ENCODE measurements at regions not wholly inside any gene's neighbourhood (a gene's known extent, or its start where the extent isn't known, plus 50 kb on each side); places are given as distances from the start of the nearest gene placed in this dataset.

DNA sequence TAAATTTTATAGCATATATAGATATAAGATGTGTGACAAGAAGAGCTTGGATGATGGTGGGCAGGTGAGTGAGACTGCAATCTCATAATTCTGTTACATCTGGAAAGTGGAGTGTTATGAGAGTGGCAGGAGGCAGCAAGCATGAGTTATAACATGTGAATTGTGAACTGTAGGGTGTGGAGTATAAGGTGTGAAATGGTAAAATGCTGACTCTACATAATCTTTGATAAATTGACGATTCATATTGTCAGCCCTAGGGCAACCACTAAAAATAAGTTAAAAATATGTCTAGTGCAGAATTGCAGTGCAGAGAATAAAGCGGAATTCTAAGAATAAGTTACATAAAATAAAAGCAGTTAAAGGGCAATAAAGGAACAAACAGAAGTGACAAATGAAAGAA lies 74.8 kb upstream of the AKR1E2 start:
- H3K27me3 Mint-ChIP-seq = peaks cover 4% of the 10 kb centered on the region

DNA sequence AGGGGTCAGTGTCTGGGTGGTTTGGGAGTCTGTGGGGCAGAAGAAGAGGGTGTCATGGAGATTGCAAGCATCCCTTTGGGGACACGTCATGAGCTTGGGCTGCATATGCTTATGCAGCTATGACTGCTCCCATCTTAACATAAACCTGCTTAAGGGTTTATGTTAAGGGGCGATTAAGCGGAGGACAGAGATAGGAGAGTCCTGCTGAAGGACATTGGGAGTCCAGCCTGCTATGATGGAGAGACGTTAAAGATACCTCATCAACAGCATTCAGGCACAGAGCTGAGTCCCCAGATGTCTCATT lies 76.8 kb upstream of the AKR1E2 start:
- Mint-ChIP-seq H3K27me3 (peaks cover 5% of the 10 kb centered on the region), H3K36me3 (ENCODE audit: low read depth) (no peaks in the 10 kb centered on the region), H3K9me3 (no peaks in the 10 kb centered on the region), H3K27ac (no peak overlapping the region), H3K4me1 (ENCODE audit: low read depth) (no peaks in the 10 kb centered on the region), H3K4me3 (no peak overlapping the region)
- intact Hi-C loops (cut with micrococcal nuclease) = no loop called here

More for the DNA sequence above, 74.8 kb upstream of the AKR1E2 start:
- Mint-ChIP-seq H3K27ac (no peak overlapping the region), H3K4me1 (ENCODE audit: low read depth) (no peaks in the 10 kb centered on the region), H3K4me3 (no peak overlapping the region), H3K9me3 (no peaks in the 10 kb centered on the region), H3K36me3 (ENCODE audit: low read depth) (no peaks in the 10 kb centered on the region)
- intact Hi-C loops (cut with micrococcal nuclease) = no loop called here

DNA sequence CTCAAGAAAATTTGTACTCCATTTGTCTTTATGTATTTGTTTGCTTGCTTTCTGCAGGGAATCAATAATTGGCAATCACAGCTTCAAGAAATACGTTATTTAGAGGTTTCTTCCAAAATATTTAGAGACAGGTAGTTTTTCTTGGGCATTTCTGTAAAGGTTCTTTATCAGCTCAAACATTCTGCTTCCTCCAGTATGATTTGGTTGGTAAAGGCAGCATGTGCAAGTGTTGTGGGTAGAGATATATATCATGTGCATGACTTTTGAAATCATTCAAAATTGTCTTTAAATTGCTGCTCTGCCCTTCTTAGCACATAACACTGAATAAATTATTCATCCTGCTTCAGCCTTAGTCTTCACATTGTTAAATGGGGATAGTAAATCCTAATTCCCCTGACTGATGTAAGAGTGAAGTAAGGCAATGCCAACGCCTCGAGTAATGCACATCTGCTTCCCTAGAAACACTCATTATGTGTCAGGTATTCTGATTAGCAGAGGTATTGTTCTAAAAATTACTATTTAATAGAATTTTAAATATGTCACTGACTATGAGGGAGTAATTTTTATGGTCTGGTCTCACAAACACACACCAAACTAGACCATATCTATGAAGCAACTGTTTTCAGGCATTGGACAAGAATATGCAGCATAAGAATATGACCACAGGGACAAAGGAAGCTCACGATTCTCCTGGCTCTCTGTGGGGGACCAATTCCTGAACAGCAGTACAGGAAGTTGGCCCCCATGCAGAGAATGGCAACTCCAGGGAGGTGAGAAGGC lies 77.3 kb upstream of the AKR1E2 start:
- no peaks in the 10 kb centered on the region for H3K4me1 Mint-ChIP-seq (ENCODE audit: low read depth)
- peaks cover 9% of the 10 kb centered on the region for H3K27me3 Mint-ChIP-seq
- no peaks in the 10 kb centered on the region for H3K36me3 Mint-ChIP-seq (ENCODE audit: low read depth)
- H3K9me3 Mint-ChIP-seq = no peaks in the 10 kb centered on the region
- H3K4me3 Mint-ChIP-seq = no peak overlapping the region
- no peak overlapping the region for H3K27ac Mint-ChIP-seq
- intact Hi-C loops (cut with micrococcal nuclease) = no loop called here

DNA sequence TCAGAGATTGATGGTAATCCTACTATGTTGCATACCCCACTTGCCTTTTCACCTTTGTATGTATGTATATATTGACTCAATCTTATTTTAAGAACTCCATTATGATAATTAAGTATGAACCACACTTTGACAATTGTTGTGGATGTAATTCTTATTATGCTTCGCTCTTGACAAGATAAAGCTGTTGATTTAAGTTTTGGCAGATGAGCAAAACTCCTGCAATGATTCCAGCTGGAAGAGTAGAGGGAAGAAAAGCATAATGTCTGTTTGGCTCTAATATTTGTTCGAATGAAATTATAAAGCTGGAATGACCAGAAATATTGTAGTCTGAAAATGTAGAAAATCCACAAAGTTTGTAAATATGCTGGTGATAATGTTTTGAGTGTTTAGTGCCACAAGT lies 83.8 kb upstream of the AKR1E2 start:
- H3K36me3 Mint-ChIP-seq (ENCODE audit: low read depth) = no peaks in the 10 kb centered on the region
- no peak overlapping the region for H3K27ac Mint-ChIP-seq
- H3K27me3 Mint-ChIP-seq = peaks cover 6% of the 10 kb centered on the region
- peaks cover 9% of the 10 kb centered on the region for H3K9me3 Mint-ChIP-seq
- intact Hi-C loops (cut with micrococcal nuclease) = no loop called here
- H3K4me3 Mint-ChIP-seq = no peak overlapping the region
- peaks cover 5% of the 10 kb centered on the region for H3K4me1 Mint-ChIP-seq (ENCODE audit: low read depth)

DNA sequence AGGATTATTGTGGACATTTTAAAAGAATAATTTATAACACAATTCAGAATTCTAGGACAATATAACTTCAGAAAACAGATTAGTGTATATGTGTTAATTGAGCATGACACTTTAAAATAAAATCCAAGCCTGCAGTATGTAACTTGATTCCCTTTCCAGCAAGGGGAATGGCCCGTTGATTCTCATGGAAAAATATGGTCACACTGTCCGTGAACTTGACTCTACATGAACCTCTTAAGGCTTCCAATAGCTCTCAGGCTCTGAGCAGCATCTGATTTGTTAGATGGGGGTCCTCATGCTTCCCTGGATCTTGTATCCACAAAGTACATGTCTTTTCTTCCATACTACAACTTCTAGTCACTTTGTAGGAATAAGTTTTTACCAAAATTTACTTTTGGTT lies 85.5 kb upstream of the AKR1E2 start:
- Mint-ChIP-seq H3K9me3 (peaks cover 9% of the 10 kb centered on the region), H3K4me1 (ENCODE audit: low read depth) (peaks cover 5% of the 10 kb centered on the region), H3K27me3 (peaks cover 4% of the 10 kb centered on the region), H3K4me3 (no peak overlapping the region), H3K36me3 (ENCODE audit: low read depth) (no peaks in the 10 kb centered on the region), H3K27ac (no peak overlapping the region)
- intact Hi-C loops (cut with micrococcal nuclease) = no loop called here

DNA sequence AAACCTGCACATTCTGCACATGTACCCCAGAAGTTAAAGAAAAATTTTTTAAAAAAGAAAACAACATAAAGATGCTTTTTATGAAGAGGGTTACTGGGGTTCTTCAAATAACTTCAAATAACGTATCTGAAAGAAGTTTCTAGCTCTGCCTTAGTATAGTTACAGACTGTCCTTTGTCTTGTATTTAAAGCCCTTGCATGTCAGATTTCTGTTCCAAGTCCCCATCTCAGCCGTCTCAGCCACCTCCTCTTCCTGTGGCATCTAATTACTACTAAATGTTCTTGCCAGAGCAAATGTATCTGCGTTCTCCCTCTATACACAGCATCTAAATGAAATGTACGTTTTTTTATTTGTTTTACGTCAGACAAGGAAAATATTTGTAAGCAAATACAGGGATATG lies 89.4 kb upstream of the AKR1E2 start:
- H3K36me3 Mint-ChIP-seq (ENCODE audit: low read depth) = no peaks in the 10 kb centered on the region
- H3K27ac Mint-ChIP-seq = no peak overlapping the region
- H3K27me3 Mint-ChIP-seq = no peaks in the 10 kb centered on the region
- H3K4me3 Mint-ChIP-seq = no peak overlapping the region
- peaks cover 5% of the 10 kb centered on the region for H3K4me1 Mint-ChIP-seq (ENCODE audit: low read depth)
- intact Hi-C loops (cut with micrococcal nuclease) = no loop called here
- peaks cover 9% of the 10 kb centered on the region for H3K9me3 Mint-ChIP-seq

DNA sequence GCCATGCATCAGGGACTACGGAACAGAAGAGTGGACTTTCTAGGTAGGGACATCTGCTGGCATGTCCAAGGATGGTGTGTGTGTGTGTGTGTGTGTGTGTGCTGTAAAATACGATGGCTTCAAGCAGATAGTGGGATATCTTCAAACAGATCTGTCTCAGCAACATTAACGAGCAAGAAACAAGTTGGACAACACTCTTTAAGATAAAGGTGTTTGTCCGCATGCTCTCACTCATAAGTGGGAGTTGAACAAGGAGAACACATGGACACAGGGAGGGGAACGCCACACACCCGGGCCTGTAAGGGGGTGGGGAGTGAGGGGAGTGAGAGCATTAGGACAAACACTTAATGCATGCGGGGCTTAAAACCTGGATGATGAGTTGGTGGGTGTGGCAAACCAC lies 89.8 kb upstream of the AKR1E2 start:
- intact Hi-C loops (cut with micrococcal nuclease) = no loop called here
- peaks cover 9% of the 10 kb centered on the region for H3K9me3 Mint-ChIP-seq
- H3K36me3 Mint-ChIP-seq (ENCODE audit: low read depth) = no peaks in the 10 kb centered on the region
- H3K4me3 Mint-ChIP-seq = no peak overlapping the region
- peaks cover 5% of the 10 kb centered on the region for H3K4me1 Mint-ChIP-seq (ENCODE audit: low read depth)
- H3K27ac Mint-ChIP-seq = no peak overlapping the region
- H3K27me3 Mint-ChIP-seq = no peaks in the 10 kb centered on the region

DNA sequence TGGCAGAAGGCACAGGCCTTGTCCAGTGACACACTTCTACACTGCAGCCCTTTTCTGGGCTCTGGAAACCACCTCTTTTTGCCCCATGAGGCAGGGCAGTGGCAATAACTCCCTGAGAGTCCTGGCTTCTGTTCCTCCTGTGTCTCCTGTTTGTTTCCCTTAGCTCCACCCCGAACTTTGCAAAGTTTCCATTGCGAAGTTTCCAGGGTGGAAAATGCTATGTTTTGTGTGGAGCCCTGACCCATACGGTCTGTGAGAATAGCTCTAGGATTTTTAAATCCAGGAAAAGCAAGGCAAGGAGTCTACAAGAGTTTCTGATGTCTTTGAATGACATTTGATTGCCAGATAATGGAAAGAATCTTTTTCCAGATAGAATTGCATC lies 92.2 kb upstream of the AKR1E2 start:
- Mint-ChIP-seq H3K4me1 (ENCODE audit: low read depth) (peaks cover 5% of the 10 kb centered on the region), H3K27me3 (no peaks in the 10 kb centered on the region), H3K9me3 (peaks cover 7% of the 10 kb centered on the region), H3K4me3 (no peak overlapping the region), H3K27ac (no peak overlapping the region), H3K36me3 (ENCODE audit: low read depth) (no peaks in the 10 kb centered on the region)
- intact Hi-C loops (cut with micrococcal nuclease) = no loop called here

DNA sequence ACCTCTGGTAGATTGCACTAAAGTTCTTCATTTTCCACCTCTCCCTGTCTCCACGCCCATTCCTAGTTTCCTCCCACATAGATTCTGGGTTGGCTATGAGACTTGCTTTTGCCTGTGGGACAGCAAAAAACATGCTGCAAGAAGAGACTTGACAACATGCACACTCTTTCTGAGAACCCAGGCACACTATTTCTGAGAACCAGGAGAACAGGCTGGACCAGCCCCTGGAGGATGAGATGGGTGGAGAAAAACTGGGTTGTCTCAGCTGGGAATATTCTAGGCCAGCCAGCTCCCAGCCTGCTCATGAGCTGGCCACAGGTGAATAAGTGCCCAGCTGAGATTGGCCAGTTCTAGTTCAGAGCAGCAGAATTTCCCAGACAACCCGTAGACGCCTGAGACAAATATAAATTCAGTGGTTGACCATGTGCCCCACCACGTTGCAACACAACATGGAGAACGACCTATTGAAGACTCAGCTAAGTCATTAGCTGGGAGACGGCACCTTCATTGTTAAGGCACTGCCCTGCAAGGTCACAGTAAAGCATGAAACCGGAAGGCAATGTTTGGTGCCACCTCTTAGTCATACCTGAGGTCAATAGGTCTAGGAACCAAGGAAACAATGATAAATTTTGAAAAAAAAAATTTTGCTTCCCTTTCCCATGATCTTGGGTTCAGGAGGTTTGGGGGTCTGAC lies 92.7 kb upstream of the AKR1E2 start:
- Mint-ChIP-seq H3K9me3 (peaks cover 2% of the 10 kb centered on the region), H3K4me3 (no peak overlapping the region), H3K27me3 (no peaks in the 10 kb centered on the region), H3K4me1 (ENCODE audit: low read depth) (no peaks in the 10 kb centered on the region), H3K36me3 (ENCODE audit: low read depth) (no peaks in the 10 kb centered on the region), H3K27ac (no peak overlapping the region)
- intact Hi-C loops (cut with micrococcal nuclease) = no loop called here

DNA sequence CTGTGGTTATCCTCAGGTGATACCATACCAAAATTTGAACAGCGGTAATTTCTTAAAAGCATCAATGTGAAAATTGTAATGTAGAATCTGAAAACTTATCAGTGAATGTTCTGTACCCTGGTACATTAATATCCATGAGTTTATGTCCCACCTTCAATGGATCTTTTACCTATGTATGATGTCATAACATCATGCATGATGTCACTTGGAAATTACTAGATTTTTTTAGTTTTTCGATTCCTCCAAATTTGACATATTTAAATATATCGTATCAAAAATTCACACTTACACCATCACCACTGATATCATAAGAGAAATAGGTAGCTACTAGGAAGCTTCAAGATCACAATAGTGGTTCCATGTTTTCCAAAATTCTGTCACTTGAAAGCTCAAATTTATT lies 95.0 kb upstream of the AKR1E2 start:
- Mint-ChIP-seq H3K4me1 (ENCODE audit: low read depth) (no peaks in the 10 kb centered on the region), H3K4me3 (no peak overlapping the region), H3K36me3 (ENCODE audit: low read depth) (no peaks in the 10 kb centered on the region), H3K9me3 (no peaks in the 10 kb centered on the region), H3K27me3 (no peaks in the 10 kb centered on the region), H3K27ac (no peak overlapping the region)
- intact Hi-C loops (cut with micrococcal nuclease) = no loop called here

DNA sequence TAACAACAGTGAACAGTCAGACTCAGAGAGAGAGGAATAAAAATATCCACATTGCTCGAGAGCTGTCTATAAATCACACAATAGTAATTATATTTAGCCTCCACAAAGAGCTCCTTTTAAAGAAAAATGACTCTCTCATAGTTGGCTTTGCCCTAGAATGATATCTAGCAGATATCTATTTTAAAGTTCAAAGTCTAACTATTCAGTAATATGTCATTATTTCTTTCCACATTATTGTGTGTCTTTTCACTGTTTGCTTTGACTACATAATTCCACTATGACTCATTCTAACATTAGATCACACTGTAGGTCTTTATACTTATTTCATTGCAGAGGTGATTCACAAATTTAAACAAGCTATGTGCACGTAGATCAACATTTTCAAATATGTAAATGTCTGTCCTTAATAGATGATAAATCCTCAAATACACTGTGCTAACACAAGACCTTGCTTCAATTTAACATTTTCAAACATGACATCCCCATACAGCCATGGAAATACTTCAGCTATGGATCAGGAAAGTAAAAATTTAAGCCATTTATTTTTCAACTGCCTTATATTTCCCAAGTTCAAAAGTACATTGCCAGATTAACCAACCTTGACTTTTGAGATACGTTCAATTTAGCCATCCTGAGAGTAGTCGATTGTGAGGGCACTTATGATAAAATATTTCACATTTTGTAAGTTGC lies 99.9 kb upstream of the AKR1E2 start:
- no peak overlapping the region for H3K4me3 Mint-ChIP-seq
- intact Hi-C loops (cut with micrococcal nuclease) = no loop called here
- H3K4me1 Mint-ChIP-seq (ENCODE audit: low read depth) = no peaks in the 10 kb centered on the region
- no peak overlapping the region for H3K27ac Mint-ChIP-seq
- no peaks in the 10 kb centered on the region for H3K27me3 Mint-ChIP-seq
- H3K9me3 Mint-ChIP-seq = no peaks in the 10 kb centered on the region
- no peaks in the 10 kb centered on the region for H3K36me3 Mint-ChIP-seq (ENCODE audit: low read depth)

DNA sequence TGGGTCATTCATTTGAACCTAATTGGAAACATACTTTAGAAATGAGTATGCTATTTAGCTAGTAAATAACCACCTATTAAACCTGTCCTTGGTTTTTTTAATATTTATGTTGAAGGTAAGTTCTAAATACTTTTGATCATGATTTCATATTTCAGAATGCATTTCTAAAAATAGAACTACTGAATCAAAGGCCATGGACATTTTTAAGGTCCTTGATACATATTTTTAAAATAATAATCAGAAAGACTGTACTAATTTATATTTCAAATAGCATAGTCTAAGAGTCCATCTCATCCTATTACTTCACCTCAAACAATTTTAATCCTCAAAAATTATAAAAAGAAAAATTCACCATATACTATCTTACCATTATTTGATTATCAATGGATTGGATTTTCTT lies 102.1 kb upstream of the AKR1E2 start:
- intact Hi-C loops (cut with micrococcal nuclease) = no loop called here
- Mint-ChIP-seq H3K4me3 (no peak overlapping the region), H3K4me1 (ENCODE audit: low read depth) (no peaks in the 10 kb centered on the region), H3K36me3 (ENCODE audit: low read depth) (no peaks in the 10 kb centered on the region), H3K27ac (no peak overlapping the region), H3K27me3 (no peaks in the 10 kb centered on the region), H3K9me3 (no peaks in the 10 kb centered on the region)

DNA sequence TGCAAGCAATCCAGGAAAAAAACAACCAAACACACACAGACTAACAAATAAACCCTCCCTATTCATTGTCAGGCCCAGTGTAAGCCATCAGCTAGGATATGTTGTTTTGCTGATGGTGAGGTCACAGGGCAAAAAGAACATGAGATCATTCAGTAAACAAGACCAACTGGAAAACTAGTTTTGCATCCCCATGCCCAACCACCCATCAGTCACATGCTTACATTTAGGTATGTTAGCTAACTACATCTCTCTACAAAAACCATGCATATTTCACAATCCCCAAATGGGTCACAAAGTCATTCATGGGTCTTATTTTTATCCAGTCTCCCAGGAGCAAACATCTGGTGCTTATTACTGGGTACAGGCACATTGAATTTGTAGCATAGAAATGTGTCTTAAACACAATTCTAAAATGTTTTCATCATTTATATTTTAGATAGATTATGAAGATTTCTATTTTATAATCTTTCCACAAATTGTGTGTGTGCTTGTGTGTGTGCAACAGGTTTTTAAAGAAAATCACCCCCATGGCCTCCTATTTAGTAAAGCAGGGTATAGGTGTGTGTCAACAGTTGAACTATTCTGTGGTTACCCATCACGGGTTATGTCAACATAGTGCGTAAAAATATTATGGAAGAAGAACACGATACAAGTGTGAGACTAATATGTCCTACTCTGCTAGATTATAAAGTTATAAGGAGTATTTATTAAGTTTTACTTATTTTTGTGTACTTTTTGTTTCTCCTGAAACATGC lies 103.8 kb upstream of the AKR1E2 start:
- Mint-ChIP-seq H3K9me3 (no peaks in the 10 kb centered on the region), H3K27ac (no peak overlapping the region), H3K27me3 (no peaks in the 10 kb centered on the region), H3K4me3 (no peak overlapping the region), H3K36me3 (ENCODE audit: low read depth) (no peaks in the 10 kb centered on the region), H3K4me1 (ENCODE audit: low read depth) (no peaks in the 10 kb centered on the region)
- intact Hi-C loops (cut with micrococcal nuclease) = no loop called here

DNA sequence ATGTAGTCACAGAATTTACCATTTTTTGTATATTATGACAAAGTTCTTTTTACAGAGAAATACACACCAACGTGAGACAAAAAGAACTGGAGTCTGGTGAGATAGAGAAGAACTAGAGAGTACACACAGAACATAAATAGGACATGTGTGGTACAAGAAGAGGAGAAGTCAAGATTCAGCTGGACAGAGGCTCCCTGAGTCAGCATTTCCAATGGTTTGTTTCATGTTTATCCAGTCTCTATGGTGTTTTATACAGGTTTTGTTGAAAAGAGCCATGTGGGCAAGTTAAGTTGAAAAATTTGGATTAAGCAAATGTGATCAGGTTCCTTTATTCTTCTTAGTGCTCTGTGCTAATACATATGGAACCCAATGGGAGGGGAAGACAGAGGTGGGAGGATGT lies 105.5 kb upstream of the AKR1E2 start:
- Mint-ChIP-seq H3K4me1 (ENCODE audit: low read depth) (no peaks in the 10 kb centered on the region), H3K36me3 (ENCODE audit: low read depth) (no peaks in the 10 kb centered on the region), H3K27me3 (no peaks in the 10 kb centered on the region), H3K9me3 (no peaks in the 10 kb centered on the region), H3K27ac (no peak overlapping the region), H3K4me3 (no peak overlapping the region)
- intact Hi-C loops (cut with micrococcal nuclease) = no loop called here
